PC-9 (cell line): ENCODE measurements at regions not wholly inside any gene's neighbourhood (a gene's known extent, or its start where the extent isn't known, plus 50 kb on each side); places are given as distances from the start of the nearest gene placed in this dataset.

Source experiments
- CTCF ChIP-seq: fragments of 200-600 bp; sonication (generic); conservative IDR thresholded peaks from 2 replicates; pipeline ENCODE4 v1.6.1; 2017; ENCODE audit warnings: mixed run types, antibody characterized with exemption, mild to moderate bottlenecking, moderate library complexity
- EZH2 ChIP-seq: fragments of 200-600 bp; sonication (generic); IDR thresholded peaks from 2 replicates; pipeline ENCODE4 v1.8.0; 2017; ENCODE audit warnings: antibody characterized with exemption, low read depth

DNA sequence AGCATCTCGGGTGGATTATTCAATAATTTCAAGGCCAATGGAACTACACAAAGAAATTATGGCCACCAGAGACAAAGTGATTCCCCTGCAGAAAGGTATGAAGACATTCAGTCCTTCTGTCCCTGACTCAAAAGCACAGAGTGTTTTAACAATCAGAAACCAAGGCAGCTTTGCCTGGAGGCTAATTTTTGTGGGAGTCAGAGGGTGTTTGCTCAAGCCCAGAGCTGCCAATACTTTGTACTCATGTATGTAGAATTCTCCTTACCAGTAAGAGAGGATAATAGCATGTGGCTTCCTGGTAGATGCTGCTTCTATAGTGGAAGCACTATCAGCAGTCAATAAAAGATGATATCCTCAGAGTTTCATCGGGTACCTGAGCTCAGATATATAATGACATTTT lies 178.4 kb downstream of the KCNE4 start:
- TF ChIP-seq CTCF (no peak), EZH2 (no peak)
